A673 (cell line): ENCODE measurements at regions not wholly inside any gene's neighbourhood (a gene's known extent, or its start where the extent isn't known, plus 50 kb on each side); places are given as distances from the start of the nearest gene placed in this dataset.

ENCODE experiments used
- EZH2 ChIP-seq: fragments of 200-600 bp; sonication (generic); IDR thresholded peaks from 2 replicates; pipeline ENCODE4 v1.6.1; 2017; ENCODE audit warnings: borderline replicate concordance, low read depth, mild to moderate bottlenecking, mixed read lengths, antibody characterized with exemption, low read length; ENCODE audit not compliant: poor library complexity, severe bottlenecking
- TF ChIP-seq, protein P1 (sequence below): fragments of 300-800, 200-600 bp; sonication (generic); conservative IDR thresholded peaks from 2 replicates; pipeline ENCODE4 v1.5.1; 2017; ENCODE audit warnings: low read depth, mild to moderate bottlenecking, antibody characterized with exemption, low read length, moderate library complexity, mixed read lengths

- TF ChIP-seq, protein P1, sequence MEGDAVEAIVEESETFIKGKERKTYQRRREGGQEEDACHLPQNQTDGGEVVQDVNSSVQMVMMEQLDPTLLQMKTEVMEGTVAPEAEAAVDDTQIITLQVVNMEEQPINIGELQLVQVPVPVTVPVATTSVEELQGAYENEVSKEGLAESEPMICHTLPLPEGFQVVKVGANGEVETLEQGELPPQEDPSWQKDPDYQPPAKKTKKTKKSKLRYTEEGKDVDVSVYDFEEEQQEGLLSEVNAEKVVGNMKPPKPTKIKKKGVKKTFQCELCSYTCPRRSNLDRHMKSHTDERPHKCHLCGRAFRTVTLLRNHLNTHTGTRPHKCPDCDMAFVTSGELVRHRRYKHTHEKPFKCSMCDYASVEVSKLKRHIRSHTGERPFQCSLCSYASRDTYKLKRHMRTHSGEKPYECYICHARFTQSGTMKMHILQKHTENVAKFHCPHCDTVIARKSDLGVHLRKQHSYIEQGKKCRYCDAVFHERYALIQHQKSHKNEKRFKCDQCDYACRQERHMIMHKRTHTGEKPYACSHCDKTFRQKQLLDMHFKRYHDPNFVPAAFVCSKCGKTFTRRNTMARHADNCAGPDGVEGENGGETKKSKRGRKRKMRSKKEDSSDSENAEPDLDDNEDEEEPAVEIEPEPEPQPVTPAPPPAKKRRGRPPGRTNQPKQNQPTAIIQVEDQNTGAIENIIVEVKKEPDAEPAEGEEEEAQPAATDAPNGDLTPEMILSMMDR, result no peak
- no peak for TF ChIP-seq EZH2
These were observed 78.7 kb upstream of the MSH6 start for GRCh38 chr2:47704287-47704686.
